OCI-LY1 (cell line): ENCODE measurements at regions not wholly inside any gene's neighbourhood (a gene's known extent, or its start where the extent isn't known, plus 50 kb on each side); places are given as distances from the start of the nearest gene placed in this dataset.

Source experiments
- H2AFZ ChIP-seq: fragments of 200-600 bp; sonication (generic), shearing (Covaris generic); 2 replicates; pipeline ENCODE4 v1.6.0; 2014; ENCODE audit warnings: antibody characterized with exemption, mild to moderate bottlenecking, low read length
- H3F3A ChIP-seq: fragments of 200-600 bp; sonication (generic), shearing (Covaris generic); 2 replicates; pipeline ENCODE4 v1.6.0; 2014; ENCODE audit warnings: mild to moderate bottlenecking, antibody characterized with exemption, low read length, moderate library complexity; ENCODE audit not compliant: insufficient read depth
- H3K27ac ChIP-seq: fragments of 200-600 bp; sonication (generic); 2 replicates; pipeline ENCODE4 v1.5.1; 2014; ENCODE audit warnings: low read length, mixed run types, mild to moderate bottlenecking, low read depth; ENCODE audit not compliant: poor library complexity, severe bottlenecking
- H3K27me3 ChIP-seq: fragments of 200-600 bp; sonication (generic); 2 replicates; pipeline ENCODE4 v1.6.0; 2014; ENCODE audit warnings: antibody characterized with exemption, mild to moderate bottlenecking, low read length, moderate library complexity; ENCODE audit not compliant: insufficient read depth
- H3K36me3 ChIP-seq: fragments of 200-600 bp; sonication (generic); 2 replicates; pipeline ENCODE4 v1.6.1; 2014; ENCODE audit warnings: mild to moderate bottlenecking, antibody characterized with exemption, low read length, moderate library complexity, mixed read lengths; ENCODE audit not compliant: insufficient read depth
- H3K4me1 ChIP-seq: fragments of 200-600 bp; sonication (generic); 2 replicates; pipeline ENCODE4 v1.5.1; 2014; ENCODE audit warnings: mild to moderate bottlenecking, low read length, moderate library complexity; ENCODE audit not compliant: insufficient read depth, severe bottlenecking
- H3K4me2 ChIP-seq: fragments of 200-600 bp; sonication (generic), shearing (Covaris generic); 2 replicates; pipeline ENCODE4 v1.6.1; 2014; ENCODE audit warnings: low read length
- H3K4me3 ChIP-seq: fragments of 200-600 bp; sonication (generic); 2 replicates; pipeline ENCODE4 v1.5.1; 2014; ENCODE audit warnings: low read length, low read depth, mild to moderate bottlenecking, mixed read lengths; ENCODE audit not compliant: poor library complexity, severe bottlenecking
- H3K79me2 ChIP-seq: fragments of 200-600 bp; shearing (Covaris generic); 2 replicates; pipeline ENCODE4 v1.6.1; 2016; ENCODE audit warnings: mixed run types, low read length, mixed read lengths; ENCODE audit not compliant: insufficient read depth
- H3K9ac ChIP-seq: fragments of 200-600 bp; sonication (generic), shearing (Covaris generic); 2 replicates; pipeline ENCODE4 v1.6.1; 2014; ENCODE audit warnings: mild to moderate bottlenecking, low read length, mixed read lengths
- H3K9me2 ChIP-seq: fragments of 200-600 bp; sonication (generic), shearing (Covaris generic); 2 replicates; pipeline ENCODE4 v1.6.1; 2014; ENCODE audit warnings: low read depth, mild to moderate bottlenecking, low read length, mixed read lengths
- H3K9me3 ChIP-seq: fragments of 200-600 bp; shearing (Covaris generic); 2 replicates; pipeline ENCODE4 v1.6.1; 2014; ENCODE audit warnings: low read length, mixed read lengths
- H4K20me1 ChIP-seq: fragments of 200-600 bp; sonication (generic), shearing (Covaris generic); 2 replicates; pipeline ENCODE4 v1.6.0; 2016; ENCODE audit warnings: mild to moderate bottlenecking, low read length; ENCODE audit not compliant: insufficient read depth
- EZH2 ChIP-seq: fragments of 200-600 bp; sonication (generic), shearing (Covaris generic); IDR thresholded peaks from 2 replicates; pipeline ENCODE4 v1.8.0; 2017; ENCODE audit warnings: borderline replicate concordance, mixed run types, mild to moderate bottlenecking, antibody characterized with exemption, low read length, moderate library complexity, mixed read lengths
- TF ChIP-seq, protein P1 (sequence below): fragments of 200-600 bp; sonication (generic), shearing (Covaris generic); IDR thresholded peaks from 2 replicates; pipeline ENCODE4 v1.5.1; 2017; ENCODE audit warnings: mild to moderate bottlenecking, antibody characterized with exemption, low read length, moderate library complexity, mixed read lengths

DNA sequence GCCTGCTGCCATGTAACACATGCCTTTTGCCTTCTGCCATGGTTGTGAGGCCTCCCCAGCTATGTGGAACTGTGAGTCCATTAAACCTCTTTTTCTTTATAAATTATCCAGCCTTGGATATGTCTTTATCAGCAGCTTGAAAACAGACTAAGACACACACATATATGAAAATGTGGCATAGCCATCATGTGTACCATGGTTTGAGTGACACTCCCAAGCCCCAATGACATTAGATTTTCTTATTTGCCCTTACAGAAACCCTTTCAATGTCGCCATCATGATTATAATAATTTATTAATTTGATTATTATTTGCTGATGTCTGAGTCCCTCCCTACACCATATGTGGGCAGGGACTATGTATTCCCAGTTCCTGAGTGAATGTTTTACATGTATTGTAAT is 63.5 kb upstream of the FGGY start:
- TF ChIP-seq, protein P1, sequence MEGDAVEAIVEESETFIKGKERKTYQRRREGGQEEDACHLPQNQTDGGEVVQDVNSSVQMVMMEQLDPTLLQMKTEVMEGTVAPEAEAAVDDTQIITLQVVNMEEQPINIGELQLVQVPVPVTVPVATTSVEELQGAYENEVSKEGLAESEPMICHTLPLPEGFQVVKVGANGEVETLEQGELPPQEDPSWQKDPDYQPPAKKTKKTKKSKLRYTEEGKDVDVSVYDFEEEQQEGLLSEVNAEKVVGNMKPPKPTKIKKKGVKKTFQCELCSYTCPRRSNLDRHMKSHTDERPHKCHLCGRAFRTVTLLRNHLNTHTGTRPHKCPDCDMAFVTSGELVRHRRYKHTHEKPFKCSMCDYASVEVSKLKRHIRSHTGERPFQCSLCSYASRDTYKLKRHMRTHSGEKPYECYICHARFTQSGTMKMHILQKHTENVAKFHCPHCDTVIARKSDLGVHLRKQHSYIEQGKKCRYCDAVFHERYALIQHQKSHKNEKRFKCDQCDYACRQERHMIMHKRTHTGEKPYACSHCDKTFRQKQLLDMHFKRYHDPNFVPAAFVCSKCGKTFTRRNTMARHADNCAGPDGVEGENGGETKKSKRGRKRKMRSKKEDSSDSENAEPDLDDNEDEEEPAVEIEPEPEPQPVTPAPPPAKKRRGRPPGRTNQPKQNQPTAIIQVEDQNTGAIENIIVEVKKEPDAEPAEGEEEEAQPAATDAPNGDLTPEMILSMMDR = no peak
- TF ChIP-seq EZH2 = no peak
- H3K9ac ChIP-seq = no peak overlapping the region

DNA sequence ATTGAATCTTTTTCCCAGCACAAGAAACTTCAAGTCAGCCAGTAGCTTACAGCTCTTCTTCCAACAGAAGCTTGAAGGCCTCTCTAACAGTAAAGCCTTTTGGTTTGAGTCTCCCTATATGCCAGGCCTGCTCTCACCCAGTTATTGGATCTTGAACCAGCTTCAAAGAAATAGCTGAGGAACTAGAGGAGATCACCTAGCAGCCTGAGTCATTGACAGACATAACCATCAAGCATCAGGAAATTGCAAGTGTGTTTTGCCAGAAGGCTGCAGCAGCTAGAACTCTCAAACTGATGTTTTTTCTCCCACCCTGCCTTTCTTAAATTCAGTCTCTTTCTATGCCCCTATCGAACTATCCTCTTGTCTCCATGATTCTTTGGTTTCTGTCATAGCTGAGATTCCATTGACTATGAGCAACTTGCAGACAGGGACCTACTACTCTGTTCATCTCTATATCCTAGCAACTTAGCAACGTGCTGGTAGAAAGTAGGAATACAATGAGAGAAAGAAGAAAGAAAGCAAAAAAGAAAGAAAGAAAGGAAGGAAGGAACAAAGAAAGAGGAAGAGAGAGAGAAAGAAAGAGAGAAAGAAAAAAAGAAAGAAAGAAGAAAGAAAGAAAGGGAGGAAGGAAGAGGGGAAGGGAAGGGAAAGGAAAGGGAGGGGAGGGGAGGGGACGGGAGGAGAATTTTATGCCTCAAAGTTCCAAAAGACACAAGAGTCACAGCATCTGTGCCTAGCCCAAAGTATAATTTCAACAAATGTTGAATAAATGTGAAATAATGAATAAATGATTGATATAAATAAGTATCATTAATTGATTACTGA is 60.0 kb upstream of the FGGY start:
- no peaks in the 10 kb centered on the region for H3K27me3 ChIP-seq
- no peak overlapping the region for H3K4me2 ChIP-seq
- H3F3A ChIP-seq = no peaks in the 10 kb centered on the region
- TF ChIP-seq, protein P1 = no peak
- no peak for TF ChIP-seq EZH2
- H3K9me3 ChIP-seq = no peaks in the 10 kb centered on the region
- H3K27ac ChIP-seq = no peak overlapping the region
- no peaks in the 10 kb centered on the region for H3K36me3 ChIP-seq
- H3K79me2 ChIP-seq = no peaks in the 10 kb centered on the region
- H3K9me2 ChIP-seq = no peaks in the 10 kb centered on the region
- H3K4me3 ChIP-seq = no peak overlapping the region
- no peak overlapping the region for H3K9ac ChIP-seq
- no peaks in the 10 kb centered on the region for H4K20me1 ChIP-seq
- no peaks in the 10 kb centered on the region for H3K4me1 ChIP-seq
- no peak overlapping the region for H2AFZ ChIP-seq

More for the DNA sequence above, 63.5 kb upstream of the FGGY start:
- Histone ChIP-seq H3K27ac (no peak overlapping the region), H3F3A (no peaks in the 10 kb centered on the region), H2AFZ (no peak overlapping the region), H3K4me2 (no peak overlapping the region), H3K4me3 (no peak overlapping the region), H4K20me1 (no peaks in the 10 kb centered on the region), H3K9me2 (no peaks in the 10 kb centered on the region), H3K36me3 (no peaks in the 10 kb centered on the region), H3K27me3 (no peaks in the 10 kb centered on the region), H3K4me1 (no peaks in the 10 kb centered on the region), H3K79me2 (no peaks in the 10 kb centered on the region), H3K9me3 (no peaks in the 10 kb centered on the region)

DNA sequence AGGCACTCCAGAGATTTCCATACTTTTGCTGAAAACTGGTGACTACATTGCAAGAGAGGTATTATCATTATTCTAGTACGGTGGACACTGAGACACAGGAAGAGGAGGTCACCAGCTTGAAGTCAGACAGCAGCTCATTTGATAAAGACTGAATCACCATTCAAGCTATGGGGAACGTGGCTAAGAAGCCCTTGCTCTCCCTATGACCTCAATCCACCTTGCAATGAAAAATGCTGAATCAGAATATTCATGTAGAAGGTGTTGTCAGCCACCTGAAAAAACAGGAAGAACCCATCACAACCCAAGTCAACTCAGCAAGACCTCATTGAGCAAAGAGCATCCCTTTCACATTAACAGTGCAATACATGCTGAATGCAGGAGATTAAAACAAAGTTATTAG is 59.0 kb upstream of the FGGY start:
- no peak overlapping the region for H3K4me3 ChIP-seq
- no peaks in the 10 kb centered on the region for H3K27me3 ChIP-seq
- no peak overlapping the region for H3K27ac ChIP-seq
- no peak overlapping the region for H3K9ac ChIP-seq
- no peaks in the 10 kb centered on the region for H3F3A ChIP-seq
- no peak overlapping the region for H3K4me2 ChIP-seq
- H3K9me3 ChIP-seq = no peaks in the 10 kb centered on the region
- no peaks in the 10 kb centered on the region for H3K4me1 ChIP-seq
- no peaks in the 10 kb centered on the region for H3K79me2 ChIP-seq
- no peaks in the 10 kb centered on the region for H4K20me1 ChIP-seq
- H2AFZ ChIP-seq = no peak overlapping the region
- TF ChIP-seq, protein P1 = no peak
- TF ChIP-seq EZH2 = no peak
- H3K9me2 ChIP-seq = no peaks in the 10 kb centered on the region
- H3K36me3 ChIP-seq = no peaks in the 10 kb centered on the region
